Astrocyte of the cerebellum (primary cell): ENCODE measurements at regions not wholly inside any gene's neighbourhood (a gene's known extent, or its start where the extent isn't known, plus 50 kb on each side); places are given as distances from the start of the nearest gene placed in this dataset.
A peak's percentile ranks its signal among the peaks of the same experiment; 100 is the strongest.

Experiments
- DNase-seq: peaks from one replicate; pipeline ENCODE4 v3.0.0-alpha.2; 2011; ENCODE audit warnings: low read depth
- H3K4me3 ChIP-seq: 2 replicates; pipeline ENCODE4 v1.5.1; 2011; ENCODE audit warnings: mild to moderate bottlenecking, low read depth, low read length, moderate library complexity
- in situ Hi-C: cut with HindIII; loops from 2 replicates; pipeline ENCODE4 v1.10.0; 2017; ENCODE audit warnings: low sequenced_read_pairs
- TF ChIP-seq, protein P1 (sequence below): IDR thresholded peaks from 2 replicates; pipeline ENCODE4 v1.5.1; 2012; ENCODE audit warnings: low read length, low read depth, moderate library complexity, mild to moderate bottlenecking; ENCODE audit errors: missing control alignments

DNA sequence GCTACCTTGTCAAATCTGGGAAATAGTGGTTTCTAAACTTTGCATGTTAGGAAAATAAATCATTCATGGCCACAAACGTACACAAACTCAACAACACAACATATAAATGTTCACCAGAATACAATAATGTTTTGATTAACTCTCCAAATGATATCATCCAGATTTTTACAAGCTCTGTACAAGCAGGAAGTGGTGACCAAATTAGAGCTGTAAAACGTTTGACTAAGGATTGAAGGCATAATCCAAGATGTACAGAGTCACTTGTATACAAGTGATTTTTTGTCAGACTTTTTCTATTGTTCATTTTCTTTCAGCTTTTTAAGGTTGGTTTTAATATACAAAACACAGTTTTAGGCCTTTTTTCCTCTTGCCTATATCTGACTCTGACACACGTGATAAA, 748.4 kb upstream of the GRM7 start:
- TF ChIP-seq, protein P1, sequence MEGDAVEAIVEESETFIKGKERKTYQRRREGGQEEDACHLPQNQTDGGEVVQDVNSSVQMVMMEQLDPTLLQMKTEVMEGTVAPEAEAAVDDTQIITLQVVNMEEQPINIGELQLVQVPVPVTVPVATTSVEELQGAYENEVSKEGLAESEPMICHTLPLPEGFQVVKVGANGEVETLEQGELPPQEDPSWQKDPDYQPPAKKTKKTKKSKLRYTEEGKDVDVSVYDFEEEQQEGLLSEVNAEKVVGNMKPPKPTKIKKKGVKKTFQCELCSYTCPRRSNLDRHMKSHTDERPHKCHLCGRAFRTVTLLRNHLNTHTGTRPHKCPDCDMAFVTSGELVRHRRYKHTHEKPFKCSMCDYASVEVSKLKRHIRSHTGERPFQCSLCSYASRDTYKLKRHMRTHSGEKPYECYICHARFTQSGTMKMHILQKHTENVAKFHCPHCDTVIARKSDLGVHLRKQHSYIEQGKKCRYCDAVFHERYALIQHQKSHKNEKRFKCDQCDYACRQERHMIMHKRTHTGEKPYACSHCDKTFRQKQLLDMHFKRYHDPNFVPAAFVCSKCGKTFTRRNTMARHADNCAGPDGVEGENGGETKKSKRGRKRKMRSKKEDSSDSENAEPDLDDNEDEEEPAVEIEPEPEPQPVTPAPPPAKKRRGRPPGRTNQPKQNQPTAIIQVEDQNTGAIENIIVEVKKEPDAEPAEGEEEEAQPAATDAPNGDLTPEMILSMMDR: no peak
- no peak for DNase-seq
- in situ Hi-C loops: no loop called here
- no peak overlapping the region for H3K4me3 ChIP-seq

DNA sequence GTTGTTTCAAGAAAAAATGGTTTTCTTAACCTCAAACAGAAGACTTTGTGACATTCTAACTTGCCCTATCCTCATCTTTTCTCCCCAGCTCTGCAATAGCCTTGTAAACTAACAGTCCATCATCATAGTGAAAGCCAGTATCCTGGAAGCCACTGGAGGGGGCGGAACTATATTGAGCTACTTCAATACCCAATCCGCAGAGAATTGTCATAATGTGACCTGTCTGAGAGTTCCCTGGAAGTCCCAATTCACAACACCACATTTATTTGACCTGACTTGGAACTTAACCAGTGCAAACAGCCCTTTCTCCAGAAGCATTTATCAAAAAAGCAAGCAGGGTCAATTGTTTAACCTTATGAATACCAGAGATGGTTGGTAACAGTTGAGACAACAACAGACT, 747.6 kb upstream of the GRM7 start:
- DNase-seq: no peak
- in situ Hi-C loops: no loop called here
- no peak overlapping the region for H3K4me3 ChIP-seq
- TF ChIP-seq, protein P1: no peak

DNA sequence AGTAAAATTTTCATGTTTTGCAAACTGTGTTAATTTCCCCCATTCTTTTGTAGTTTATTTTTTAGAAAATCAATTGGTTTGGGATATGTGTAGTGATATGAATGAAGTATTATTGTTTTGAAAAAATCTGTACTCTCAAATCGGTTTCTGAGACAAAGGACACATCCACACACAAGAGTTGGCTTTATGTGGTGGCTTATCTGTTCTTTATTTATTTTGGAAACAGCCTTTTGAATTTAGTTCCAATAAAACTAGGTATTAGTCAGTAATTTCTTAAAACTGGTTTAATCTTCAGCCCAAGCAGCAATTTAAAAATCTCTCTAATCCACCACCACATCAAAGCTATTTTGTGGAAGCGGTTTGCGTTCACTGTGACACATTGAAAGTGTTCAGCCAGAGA, 741.5 kb upstream of the GRM7 start:
- no peak for DNase-seq
- TF ChIP-seq, protein P1: no peak
- in situ Hi-C loops: no loop called here
- H3K4me3 ChIP-seq: no peak overlapping the region

DNA sequence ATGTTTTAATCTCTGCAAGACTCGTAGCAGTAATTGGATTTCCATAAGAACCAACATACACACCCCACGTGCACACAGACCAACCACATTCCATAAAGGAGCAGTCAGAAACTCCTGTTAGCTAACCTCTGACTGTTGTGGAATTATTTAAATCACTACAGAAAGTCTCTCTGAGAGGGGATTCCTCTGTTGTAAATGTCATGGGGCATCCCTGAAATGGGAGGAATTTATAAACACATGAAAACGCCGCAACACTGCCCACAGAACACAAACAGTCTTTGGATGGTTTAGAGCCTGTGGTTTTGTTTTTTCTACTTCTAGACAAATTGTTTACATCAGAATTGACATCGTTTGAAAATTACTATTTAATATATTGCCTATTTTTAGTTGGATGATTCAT, 740.1 kb upstream of the GRM7 start:
- TF ChIP-seq, protein P1: no peak
- in situ Hi-C loops: no loop called here

DNA sequence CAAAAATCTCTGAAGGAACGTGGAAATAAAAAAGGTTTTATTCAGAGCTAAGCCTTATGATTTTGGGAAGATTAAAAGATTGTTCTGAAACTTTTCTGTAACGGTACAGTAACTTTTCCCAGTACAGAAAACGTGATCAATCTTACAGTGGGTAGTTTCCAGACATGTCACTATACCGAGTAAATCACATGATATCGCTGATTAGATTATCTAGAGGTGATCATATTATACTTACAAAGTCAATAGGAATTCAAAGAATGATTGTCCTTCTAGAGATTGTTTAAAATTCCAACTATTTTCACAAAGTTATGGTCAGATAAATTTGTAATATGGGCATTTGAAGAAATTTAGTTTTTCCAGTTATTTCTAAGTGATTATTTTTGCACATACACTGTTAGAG, 736.0 kb upstream of the GRM7 start:
- in situ Hi-C loops: no loop called here
- H3K4me3 ChIP-seq: no peak overlapping the region
- TF ChIP-seq, protein P1: no peak
- DNase-seq: no peak

More for the DNA sequence above, 740.1 kb upstream of the GRM7 start:
- DNase-seq: peak; percentile 6
- H3K4me3 ChIP-seq: no peak overlapping the region

DNA sequence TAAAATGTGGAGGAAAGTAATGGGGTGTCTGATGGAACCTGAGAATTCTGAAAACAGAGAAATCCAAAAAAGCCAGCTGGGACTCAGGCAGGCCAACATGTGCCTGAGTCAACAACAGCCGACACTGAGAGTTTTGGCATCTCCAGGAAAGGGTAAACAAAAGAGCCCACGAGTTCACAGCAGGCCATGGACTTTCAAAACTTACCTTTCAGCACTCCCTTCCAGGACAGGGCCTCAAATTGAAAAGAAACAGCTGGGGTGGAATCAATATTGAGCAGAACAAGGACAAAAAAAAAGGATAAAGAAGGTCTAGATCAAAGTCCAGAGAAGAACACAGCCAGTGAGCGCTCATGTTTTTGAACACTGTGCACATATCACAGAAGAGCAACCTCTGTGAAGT, 735.4 kb upstream of the GRM7 start:
- TF ChIP-seq, protein P1: no peak
- in situ Hi-C loops: no loop called here
- H3K4me3 ChIP-seq: no peak overlapping the region
- DNase-seq: no peak
